Neural cell (in vitro differentiated cells): ENCODE measurements at regions not wholly inside any gene's neighbourhood (a gene's known extent, or its start where the extent isn't known, plus 50 kb on each side); places are given as distances from the start of the nearest gene placed in this dataset.
"Not testable (repeated sequence)": the region's sequence is repeated elsewhere in the genome, so short reads cannot be mapped to it uniquely, and the experiment has no call there.

Source experiments
- H2AFZ ChIP-seq: fragments of 200-600, 300-800 bp; sonication (generic), shearing (Covaris generic); 2 replicates; pipeline ENCODE4 v1.6.0; 2014; ENCODE audit warnings: low read depth, mild to moderate bottlenecking, antibody characterized with exemption, low read length, moderate library complexity
- H3F3A ChIP-seq: fragments of 200-600 bp; shearing (Covaris generic); 2 replicates; pipeline ENCODE4 v1.6.1; 2016; ENCODE audit warnings: mild to moderate bottlenecking, moderate library complexity, mixed read lengths, antibody characterized with exemption, low read length; ENCODE audit not compliant: insufficient read depth, poor library complexity, severe bottlenecking
- H3K27ac ChIP-seq: fragments of 200-600, 300-800 bp; sonication (generic), shearing (Covaris generic); 2 replicates; pipeline ENCODE4 v1.5.1; 2014; ENCODE audit warnings: mild to moderate bottlenecking, low read length, moderate library complexity
- H3K27me3 ChIP-seq: fragments of 300-800, 200-600 bp; sonication (generic), shearing (Covaris generic); 2 replicates; pipeline ENCODE4 v1.6.0; 2014; ENCODE audit warnings: mild to moderate bottlenecking, low read depth, low read length, moderate library complexity; ENCODE audit not compliant: insufficient read depth
- H3K36me3 ChIP-seq: fragments of 300-800, 200-600 bp; sonication (generic), shearing (Covaris generic); 2 replicates; pipeline ENCODE4 v1.5.1; 2014; ENCODE audit warnings: mild to moderate bottlenecking, antibody characterized with exemption, low read length, moderate library complexity; ENCODE audit not compliant: insufficient read depth
- H3K4me2 ChIP-seq: fragments of 300-800, 200-600 bp; sonication (generic), shearing (Covaris generic); 2 replicates; pipeline ENCODE4 v1.6.0; 2014; ENCODE audit warnings: mild to moderate bottlenecking, low read length
- H3K4me3 ChIP-seq: fragments of 300-800, 200-600 bp; sonication (generic), shearing (Covaris generic); 2 replicates; pipeline ENCODE4 v1.5.1; 2014; ENCODE audit warnings: mild to moderate bottlenecking, low read length, moderate library complexity
- H3K79me2 ChIP-seq: fragments of 200-600 bp; shearing (Covaris generic); replicated peaks from 2 replicates; pipeline ENCODE4 v1.6.0; 2014; ENCODE audit warnings: mild to moderate bottlenecking, low read length, moderate library complexity; ENCODE audit not compliant: insufficient read depth
- H3K9ac ChIP-seq: fragments of 300-800, 200-600 bp; sonication (generic), shearing (Covaris generic); 2 replicates; pipeline ENCODE4 v1.6.1; 2016; ENCODE audit warnings: mild to moderate bottlenecking, low read length, mixed read lengths
- H3K9me2 ChIP-seq: fragments of 200-600 bp; shearing (Covaris generic); 2 replicates; pipeline ENCODE4 v1.6.1; 2016; ENCODE audit warnings: mild to moderate bottlenecking, low read length, mixed read lengths; ENCODE audit not compliant: insufficient read depth
- H3K9me3 ChIP-seq: fragments of 200-600, 300-800 bp; sonication (generic), shearing (Covaris generic); 2 replicates; pipeline ENCODE4 v1.6.1; 2016; ENCODE audit warnings: mild to moderate bottlenecking, mixed run types, low read length, moderate library complexity, mixed read lengths
- H4K20me1 ChIP-seq: fragments of 200-600 bp; shearing (Covaris generic); 2 replicates; pipeline ENCODE4 v1.6.1; 2016; ENCODE audit warnings: mild to moderate bottlenecking, mixed run types; ENCODE audit not compliant: insufficient read depth
- CTCF ChIP-seq: fragments of 450-650 bp; IDR thresholded peaks from 2 replicates; pipeline ENCODE4 v1.5.1; 2014; ENCODE audit warnings: antibody characterized with exemption, mild to moderate bottlenecking, moderate library complexity; ENCODE audit not compliant: poor library complexity, severe bottlenecking
- EP300 ChIP-seq: fragments of 450-650 bp; conservative IDR thresholded peaks from 2 replicates; pipeline ENCODE4 v1.6.1; 2014; ENCODE audit warnings: antibody characterized with exemption, mild to moderate bottlenecking, moderate library complexity; ENCODE audit not compliant: poor library complexity, severe bottlenecking
- EZH2 ChIP-seq: fragments of 200-600, 300-800 bp; shearing (Covaris generic), sonication (generic); IDR thresholded peaks from 2 replicates; pipeline ENCODE4 v1.6.1; 2014; ENCODE audit warnings: antibody characterized with exemption, low read length, borderline replicate concordance, mild to moderate bottlenecking; ENCODE audit not compliant: insufficient read depth, poor library complexity, severe bottlenecking
- MXI1 ChIP-seq: fragments of 450-650 bp; conservative IDR thresholded peaks from 2 replicates; pipeline ENCODE4 v1.6.1; 2014; ENCODE audit warnings: antibody characterized with exemption, mild to moderate bottlenecking; ENCODE audit not compliant: poor library complexity, severe bottlenecking
- POLR2AphosphoS5 ChIP-seq: IDR thresholded peaks from 2 replicates; pipeline ENCODE4 v1.6.1; 2012
- RAD21 ChIP-seq: fragments of 450-650 bp; conservative IDR thresholded peaks from 2 replicates; pipeline ENCODE4 v1.6.1; 2014; ENCODE audit warnings: antibody characterized with exemption, mild to moderate bottlenecking, moderate library complexity
- REST ChIP-seq: IDR thresholded peaks from 2 replicates; pipeline ENCODE4 v1.6.1; 2012; ENCODE audit warnings: borderline replicate concordance
- SMC3 ChIP-seq: fragments of 450-650 bp; conservative IDR thresholded peaks from 2 replicates; pipeline ENCODE4 v1.6.1; 2014; ENCODE audit warnings: antibody characterized with exemption, mild to moderate bottlenecking, moderate library complexity; ENCODE audit not compliant: poor library complexity
- TAF1 ChIP-seq: IDR thresholded peaks from 2 replicates; pipeline ENCODE4 v1.6.1; 2012; ENCODE audit warnings: low read depth

GRCh38 chrX:138777908-138778575, 66.5 kb upstream of the FGF13 start:
- H3K9me3 ChIP-seq, H2AFZ ChIP-seq, H3K9ac ChIP-seq, H3K79me2 ChIP-seq, H4K20me1 ChIP-seq, H3K27ac ChIP-seq, H3K4me2 ChIP-seq, H3F3A ChIP-seq, H3K4me3 ChIP-seq, H3K27me3 ChIP-seq, H3K9me2 ChIP-seq, H3K36me3 ChIP-seq: not testable (repeated sequence)

- Histone ChIP-seq H3F3A (no peaks in the 10 kb centered on the region), H3K9me2 (no peaks in the 10 kb centered on the region), H3K79me2 (no peaks in the 10 kb centered on the region), H3K4me2 (no peak overlapping the region), H4K20me1 (no peaks in the 10 kb centered on the region), H3K9me3 (no peaks in the 10 kb centered on the region), H3K4me3 (no peak overlapping the region), H2AFZ (no peak overlapping the region), H3K9ac (no peak overlapping the region), H3K36me3 (no peaks in the 10 kb centered on the region), H3K27me3 (no peaks in the 10 kb centered on the region), H3K27ac (no peak overlapping the region)
- TF ChIP-seq MXI1 (no peak), EZH2 (no peak), POLR2AphosphoS5 (no peak), RAD21 (no peak), CTCF (no peak), TAF1 (no peak), EP300 (no peak)
These were observed 65.7 kb upstream of the FGF13 start for GRCh38 chrX:138777230-138777629.

GRCh38 chrX:138775517-138775916, 64.0 kb upstream of the FGF13 start:
- Histone ChIP-seq H3K9ac (no peak overlapping the region), H3K79me2 (no peaks in the 10 kb centered on the region), H2AFZ (no peak overlapping the region), H3K36me3 (no peaks in the 10 kb centered on the region), H3K4me3 (no peak overlapping the region), H3K4me2 (no peak overlapping the region), H3K9me3 (no peaks in the 10 kb centered on the region), H4K20me1 (no peaks in the 10 kb centered on the region), H3K27ac (no peak overlapping the region), H3K27me3 (no peaks in the 10 kb centered on the region), H3F3A (no peaks in the 10 kb centered on the region), H3K9me2 (no peaks in the 10 kb centered on the region)
- TF ChIP-seq RAD21, result peak; percentile 71
- TF ChIP-seq EP300, result no peak
- peak; percentile 60 for TF ChIP-seq CTCF
- peak; percentile 75 for TF ChIP-seq SMC3
- no peak for TF ChIP-seq EZH2
- no peak for TF ChIP-seq TAF1
- no peak for TF ChIP-seq POLR2AphosphoS5
- no peak for TF ChIP-seq MXI1
- TF ChIP-seq REST, result no peak
